HepG2 (cell line): ENCODE measurements at regions not wholly inside any gene's neighbourhood (a gene's known extent, or its start where the extent isn't known, plus 50 kb on each side); places are given as distances from the start of the nearest gene placed in this dataset.

ENCODE experiments used
- HDAC2 ChIP-seq: sonication (generic); formaldehyde crosslinking; IDR thresholded peaks from 2 replicates; pipeline ENCODE4 v1.4.0; 2020; ENCODE audit warnings: missing genetic modification reagents
- HIVEP1 ChIP-seq: sonication (generic); formaldehyde crosslinking; IDR thresholded peaks from 2 replicates; pipeline ENCODE4 v1.4.0; 2020; ENCODE audit warnings: mild to moderate bottlenecking, missing genetic modification reagents
- NCOA2 ChIP-seq: sonication (generic); formaldehyde crosslinking; IDR thresholded peaks from 2 replicates; pipeline ENCODE4 v1.8.0; 2022; ENCODE audit warnings: inconsistent platforms
- RELA ChIP-seq: sonication (generic); formaldehyde crosslinking; IDR thresholded peaks from 2 replicates; pipeline ENCODE4 v1.4.0; 2020; ENCODE audit warnings: missing genetic modification reagents
- ZSCAN12 ChIP-seq: sonication (generic); formaldehyde crosslinking; IDR thresholded peaks from 2 replicates; pipeline ENCODE4 v1.9.0; 2021; ENCODE audit warnings: mild to moderate bottlenecking, missing genetic modification reagents
- ZSCAN31 ChIP-seq: sonication (generic); formaldehyde crosslinking; IDR thresholded peaks from 2 replicates; pipeline ENCODE4 v1.5.0; 2020; ENCODE audit warnings: low read depth, mild to moderate bottlenecking, missing genetic modification reagents
- TF ChIP-seq, protein P1 (sequence below): IDR thresholded peaks from 2 replicates; pipeline ENCODE4 v1.6.1; 2016; ENCODE audit warnings: low read depth, borderline replicate concordance
- TF ChIP-seq, protein P2 (sequence below): sonication (generic); formaldehyde crosslinking; IDR thresholded peaks from 2 replicates; pipeline ENCODE4 v1.5.0; 2020; ENCODE audit warnings: mild to moderate bottlenecking, missing genetic modification reagents, moderate library complexity
- TF ChIP-seq, protein P3 (sequence below): sonication (generic); formaldehyde crosslinking; IDR thresholded peaks from 2 replicates; pipeline ENCODE4; 2020; ENCODE audit warnings: missing genetic modification reagents, mild to moderate bottlenecking, borderline replicate concordance

DNA sequence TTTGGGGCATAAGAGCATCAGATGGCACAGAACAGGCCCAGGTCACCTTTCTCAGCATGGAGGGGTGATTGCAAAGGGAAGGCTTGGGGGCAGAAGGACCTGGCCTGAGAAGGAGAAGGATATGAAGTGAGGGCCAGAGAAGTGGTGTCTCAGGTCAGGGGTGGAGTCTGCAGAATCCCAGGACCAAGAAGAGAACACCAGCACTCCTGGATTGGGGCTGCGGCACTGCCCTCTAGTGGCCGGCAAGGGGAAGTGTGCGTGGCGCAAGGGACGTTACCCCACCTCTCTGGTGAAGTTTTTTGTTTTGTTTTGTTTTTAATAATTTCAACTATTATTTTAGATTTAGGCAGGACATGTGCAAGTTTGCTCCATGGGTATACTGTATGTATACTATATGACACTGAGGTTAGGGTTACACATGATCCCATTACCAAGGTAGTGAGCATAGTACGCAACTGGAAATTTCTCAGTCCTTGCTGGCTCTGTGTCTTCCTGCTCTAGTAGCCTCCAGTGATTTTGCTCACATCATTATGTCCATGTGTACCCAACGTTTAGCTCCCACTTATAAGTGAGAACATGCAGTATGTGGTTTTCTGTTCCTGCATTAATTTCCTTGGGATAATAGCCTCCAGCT lies 1548.6 kb downstream of the EFNA5 start:
- TF ChIP-seq, protein P1, sequence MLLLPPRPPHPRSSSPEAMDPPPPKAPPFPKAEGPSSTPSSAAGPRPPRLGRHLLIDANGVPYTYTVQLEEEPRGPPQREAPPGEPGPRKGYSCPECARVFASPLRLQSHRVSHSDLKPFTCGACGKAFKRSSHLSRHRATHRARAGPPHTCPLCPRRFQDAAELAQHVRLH (CRISPR knock-in tag), result no peak
- TF ChIP-seq HDAC2 (CRISPR knock-in tag) (no peak), RELA (CRISPR knock-in tag) (no peak), ZSCAN31 (CRISPR knock-in tag) (no peak), ZSCAN12 (CRISPR knock-in tag) (no peak), NCOA2 (no peak), HIVEP1 (no peak)
- TF ChIP-seq, protein P2, sequence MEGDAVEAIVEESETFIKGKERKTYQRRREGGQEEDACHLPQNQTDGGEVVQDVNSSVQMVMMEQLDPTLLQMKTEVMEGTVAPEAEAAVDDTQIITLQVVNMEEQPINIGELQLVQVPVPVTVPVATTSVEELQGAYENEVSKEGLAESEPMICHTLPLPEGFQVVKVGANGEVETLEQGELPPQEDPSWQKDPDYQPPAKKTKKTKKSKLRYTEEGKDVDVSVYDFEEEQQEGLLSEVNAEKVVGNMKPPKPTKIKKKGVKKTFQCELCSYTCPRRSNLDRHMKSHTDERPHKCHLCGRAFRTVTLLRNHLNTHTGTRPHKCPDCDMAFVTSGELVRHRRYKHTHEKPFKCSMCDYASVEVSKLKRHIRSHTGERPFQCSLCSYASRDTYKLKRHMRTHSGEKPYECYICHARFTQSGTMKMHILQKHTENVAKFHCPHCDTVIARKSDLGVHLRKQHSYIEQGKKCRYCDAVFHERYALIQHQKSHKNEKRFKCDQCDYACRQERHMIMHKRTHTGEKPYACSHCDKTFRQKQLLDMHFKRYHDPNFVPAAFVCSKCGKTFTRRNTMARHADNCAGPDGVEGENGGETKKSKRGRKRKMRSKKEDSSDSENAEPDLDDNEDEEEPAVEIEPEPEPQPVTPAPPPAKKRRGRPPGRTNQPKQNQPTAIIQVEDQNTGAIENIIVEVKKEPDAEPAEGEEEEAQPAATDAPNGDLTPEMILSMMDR (CRISPR knock-in tag), result peak; percentile 80
- TF ChIP-seq, protein P3, sequence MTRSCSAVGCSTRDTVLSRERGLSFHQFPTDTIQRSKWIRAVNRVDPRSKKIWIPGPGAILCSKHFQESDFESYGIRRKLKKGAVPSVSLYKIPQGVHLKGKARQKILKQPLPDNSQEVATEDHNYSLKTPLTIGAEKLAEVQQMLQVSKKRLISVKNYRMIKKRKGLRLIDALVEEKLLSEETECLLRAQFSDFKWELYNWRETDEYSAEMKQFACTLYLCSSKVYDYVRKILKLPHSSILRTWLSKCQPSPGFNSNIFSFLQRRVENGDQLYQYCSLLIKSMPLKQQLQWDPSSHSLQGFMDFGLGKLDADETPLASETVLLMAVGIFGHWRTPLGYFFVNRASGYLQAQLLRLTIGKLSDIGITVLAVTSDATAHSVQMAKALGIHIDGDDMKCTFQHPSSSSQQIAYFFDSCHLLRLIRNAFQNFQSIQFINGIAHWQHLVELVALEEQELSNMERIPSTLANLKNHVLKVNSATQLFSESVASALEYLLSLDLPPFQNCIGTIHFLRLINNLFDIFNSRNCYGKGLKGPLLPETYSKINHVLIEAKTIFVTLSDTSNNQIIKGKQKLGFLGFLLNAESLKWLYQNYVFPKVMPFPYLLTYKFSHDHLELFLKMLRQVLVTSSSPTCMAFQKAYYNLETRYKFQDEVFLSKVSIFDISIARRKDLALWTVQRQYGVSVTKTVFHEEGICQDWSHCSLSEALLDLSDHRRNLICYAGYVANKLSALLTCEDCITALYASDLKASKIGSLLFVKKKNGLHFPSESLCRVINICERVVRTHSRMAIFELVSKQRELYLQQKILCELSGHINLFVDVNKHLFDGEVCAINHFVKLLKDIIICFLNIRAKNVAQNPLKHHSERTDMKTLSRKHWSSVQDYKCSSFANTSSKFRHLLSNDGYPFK, result no peak
